Liver (tissue), 8 donors: ENCODE measurements at regions not wholly inside any gene's neighbourhood (a gene's known extent, or its start where the extent isn't known, plus 50 kb on each side); places are given as distances from the start of the nearest gene placed in this dataset.

Experiments used
- DNase-seq: peaks from one replicate; pipeline ENCODE4 v3.0.0-alpha.2; 2017; ENCODE audit warnings: low spot score
- H3K27ac ChIP-seq, 2 donors: one replicate each; pipeline ENCODE4 v1.7.0; 2013; ENCODE audit warnings: inconsistent platforms in 2 of 2, low read length in 2 of 2, control low read depth in 1 of 2, low read depth in 1 of 2, mild to moderate bottlenecking in 1 of 2
- H3K27me3 ChIP-seq, 4 donors: one replicate each; pipeline versions ENCODE4 v1.6.1 to v1.7.0; 2013; ENCODE audit warnings: low read length in 3 of 4, inconsistent platforms in 1 of 4, mild to moderate bottlenecking in 1 of 4, moderate library complexity in 1 of 4; ENCODE audit not compliant: control insufficient read depth in 4 of 4, insufficient read depth in 4 of 4
- H3K36me3 ChIP-seq, 4 donors: one replicate each; pipeline versions ENCODE4 v1.6.1 to v1.7.0; 2013; ENCODE audit warnings: low read length in 3 of 4, mild to moderate bottlenecking in 3 of 4, low read depth in 1 of 4, moderate library complexity in 1 of 4; ENCODE audit not compliant: control insufficient read depth in 4 of 4, insufficient read depth in 3 of 4
- H3K4me1 ChIP-seq, 4 donors: one replicate each; pipeline versions ENCODE4 v1.6.1 to v1.7.0; 2013; ENCODE audit warnings: low read length in 3 of 4, mild to moderate bottlenecking in 3 of 4, moderate library complexity in 1 of 4; ENCODE audit not compliant: control insufficient read depth in 4 of 4, insufficient read depth in 4 of 4
- H3K4me3 ChIP-seq, 3 donors: one replicate each; pipeline versions ENCODE4 v1.6.1 to v1.7.0; 2013; ENCODE audit warnings: low read length in 3 of 3, control low read depth in 1 of 3, low read depth in 1 of 3, mild to moderate bottlenecking in 1 of 3
- H3K9ac ChIP-seq, 2 donors: one replicate each; pipeline ENCODE4 v1.7.0; 2013; ENCODE audit warnings: low read length in 2 of 2, mild to moderate bottlenecking in 2 of 2, moderate library complexity in 2 of 2, control low read depth in 1 of 2, low read depth in 1 of 2
- H3K9me3 ChIP-seq, 4 donors: one replicate each; pipeline versions ENCODE4 v1.6.1 to v1.7.0; 2013; ENCODE audit warnings: low read length in 3 of 4; ENCODE audit not compliant: control insufficient read depth in 4 of 4
- ATF3 ChIP-seq: IDR thresholded peaks from 2 replicates; pipeline ENCODE4 v1.6.1; 2016; ENCODE audit warnings: antibody characterized with exemption
- CTCF ChIP-seq: fragments of 150-350 bp; IDR thresholded peaks from 2 replicates; pipeline ENCODE4 v1.5.1; 2017; ENCODE audit warnings: improper control_type of control experiment, low read depth, low read length; ENCODE audit not compliant: missing input control
- EGR1 ChIP-seq, 2 donors: IDR thresholded peaks; 2 replicates each; pipeline ENCODE4 v1.6.1; 2016 to 2018; ENCODE audit warnings: antibody characterized with exemption in 2 of 2, low read depth in 2 of 2
- FOXA1 ChIP-seq: IDR thresholded peaks from 2 replicates; pipeline ENCODE4 v1.6.1; 2016; ENCODE audit warnings: antibody characterized with exemption
- FOXA2 ChIP-seq: IDR thresholded peaks from 2 replicates; pipeline ENCODE4 v1.6.1; 2016; ENCODE audit warnings: antibody characterized with exemption
- GABPA ChIP-seq, 2 donors: IDR thresholded peaks in 1 of 2; conservative IDR thresholded peaks in 1 of 2; 2 replicates each; pipeline ENCODE4 v1.6.1; 2016; ENCODE audit warnings: antibody characterized with exemption in 2 of 2, mild to moderate bottlenecking in 1 of 2, moderate library complexity in 1 of 2
- HNF4A ChIP-seq, 2 donors: conservative IDR thresholded peaks; 2 replicates each; pipeline ENCODE4 v1.6.1; 2016; ENCODE audit warnings: antibody characterized with exemption in 2 of 2, mild to moderate bottlenecking in 2 of 2
- HNF4G ChIP-seq: IDR thresholded peaks from 2 replicates; pipeline ENCODE4 v1.6.1; 2016; ENCODE audit warnings: antibody characterized with exemption
- JUND ChIP-seq, 2 donors: IDR thresholded peaks; 2 replicates each; pipeline ENCODE4 v1.6.1; 2016; ENCODE audit warnings: antibody characterized with exemption in 2 of 2
- MAX ChIP-seq: IDR thresholded peaks from 2 replicates; pipeline ENCODE4 v1.6.1; 2016; ENCODE audit warnings: antibody characterized with exemption
- RAD21 ChIP-seq, 2 donors: IDR thresholded peaks; 2 replicates each; pipeline ENCODE4 v1.6.1; 2016; ENCODE audit warnings: antibody characterized with exemption in 2 of 2, mild to moderate bottlenecking in 2 of 2
- REST ChIP-seq: IDR thresholded peaks from 2 replicates; pipeline ENCODE4 v1.6.1; 2016; ENCODE audit warnings: antibody characterized with exemption, mild to moderate bottlenecking
- RXRA ChIP-seq, 2 donors: IDR thresholded peaks; 2 replicates each; pipeline ENCODE4 v1.6.1; 2017 to 2018; ENCODE audit warnings: antibody characterized with exemption in 2 of 2, mild to moderate bottlenecking in 1 of 2
- SP1 ChIP-seq: IDR thresholded peaks from 2 replicates; pipeline ENCODE4 v1.6.1; 2018; ENCODE audit warnings: antibody characterized with exemption, mild to moderate bottlenecking
- TAF1 ChIP-seq: conservative IDR thresholded peaks from 2 replicates; pipeline ENCODE4 v1.6.1; 2016; ENCODE audit warnings: antibody characterized with exemption, mild to moderate bottlenecking
- YY1 ChIP-seq: IDR thresholded peaks from 2 replicates; pipeline ENCODE4 v1.6.1; 2016; ENCODE audit warnings: antibody characterized with exemption, mild to moderate bottlenecking
- ZBTB33 ChIP-seq: IDR thresholded peaks from 2 replicates; pipeline ENCODE4 v1.6.1; 2016; ENCODE audit warnings: antibody characterized with exemption
- WGBS: extraction: QIAGEN DNeasy Blood & Tissue Kit; methylation state at CpG from one replicate; pipeline ENCODE4 v1.1.7; 2013; 5-methylcytosine and 5-hydroxymethylcytosine counted together
- donor health status: healthy.
- donor health status: healthy.
- donor health status: healthy.
- donor health status: healthy.
- donor health status: healthy.

- TF ChIP-seq EGR1 (IDR thresholded peaks at IDR 0.05; ENCODE audit: low read depth in 2 of 2) (no peak), ZBTB33 (no peak), SP1 (no peak), RAD21 (IDR thresholded peaks at IDR 0.05) (no peak), MAX (no peak), FOXA2 (no peak), YY1 (no peak), FOXA1 (no peak), REST (no peak), HNF4A (conservative IDR thresholded peaks at IDR 0.05) (no peak), GABPA (IDR thresholded peaks at IDR 0.05 in 1 of 2, conservative IDR thresholded peaks at IDR 0.05 in 1 of 2) (no peak), TAF1 (no peak), ATF3 (no peak), CTCF (no peak), RXRA (IDR thresholded peaks at IDR 0.05) (no peak), HNF4G (no peak)
- no peak for DNase-seq
- H3K36me3 ChIP-seq, result no peaks in the 10 kb centered on the region
- H3K27me3 ChIP-seq, result no peaks in the 10 kb centered on the region
- H3K9ac ChIP-seq, result no peak overlapping the region
- H3K27ac ChIP-seq, result no peak overlapping the region
- H3K9me3 ChIP-seq, result peaks cover 0 to 2% (median 0%) of the 10 kb centered on the region in 4 donors
- 50% methylated on average over 1 of the region's 1 CpG for WGBS
- no peak overlapping the region for H3K4me3 ChIP-seq
- no peaks in the 10 kb centered on the region for H3K4me1 ChIP-seq
Observed at GRCh38 chr9:10674586-10674985, 61.8 kb upstream of the PTPRD start.

- no peak overlapping the region for H3K9ac ChIP-seq
- H3K4me3 ChIP-seq, result no peak overlapping the region
- H3K36me3 ChIP-seq, result no peaks in the 10 kb centered on the region
- no peak overlapping the region for H3K27ac ChIP-seq
- no peaks in the 10 kb centered on the region for H3K9me3 ChIP-seq
- WGBS, result 60% methylated on average over 4 of the region's 4 CpGs
- no peaks in the 10 kb centered on the region for H3K4me1 ChIP-seq
- DNase-seq, result no peak
- no peak for TF ChIP-seq JUND (IDR thresholded peaks at IDR 0.05)
- TF ChIP-seq ATF3, result no peak
- no peak for TF ChIP-seq ZBTB33
- TF ChIP-seq FOXA1, result no peak
- no peak for TF ChIP-seq REST
- TF ChIP-seq TAF1, result no peak
- H3K27me3 ChIP-seq, result no peaks in the 10 kb centered on the region
Observed at GRCh38 chr9:10678010-10678409, 65.2 kb upstream of the PTPRD start.
